ENCODE measurements at regions not wholly inside any gene's neighbourhood (a gene's known extent, or its start where the extent isn't known, plus 50 kb on each side); places are given as distances from the start of the nearest gene placed in this dataset.

GRCh38 chr5:164545507-164545906 lies 1040.1 kb downstream of the MAT2B start:
- Histone ChIP-seq H3K4me3 (no peak overlapping the region), H3K27me3 (no peaks in the 10 kb centered on the region), H3K4me1 (no peaks in the 10 kb centered on the region), H3K9me3 (no peaks in the 10 kb centered on the region), H3K27ac (no peak overlapping the region), H3K36me3 (no peaks in the 10 kb centered on the region)
- TF ChIP-seq CTCF (IDR thresholded peaks at IDR 0.05) = no peak
- intact Hi-C loops (cut with DNase I; ENCODE audit: low total_unique reads) = no loop called here
- DNase-seq = no peak

- Histone ChIP-seq H3K27me3 (no peaks in the 10 kb centered on the region), H3K4me1 (no peaks in the 10 kb centered on the region), H3K4me3 (no peak overlapping the region), H3K36me3 (no peaks in the 10 kb centered on the region), H3K27ac (no peak overlapping the region), H3K9me3 (no peaks in the 10 kb centered on the region)
- no peak for TF ChIP-seq CTCF (IDR thresholded peaks at IDR 0.05)
- DNase-seq = no peak
- intact Hi-C loops (cut with DNase I; ENCODE audit: low total_unique reads) = no loop called here
Observed at GRCh38 chr5:164553851-164554250, 1048.4 kb downstream of the MAT2B start.

- Histone ChIP-seq H3K36me3 (no peaks in the 10 kb centered on the region), H3K4me3 (no peak overlapping the region), H3K27ac (no peak overlapping the region), H3K4me1 (no peaks in the 10 kb centered on the region), H3K9me3 (no peaks in the 10 kb centered on the region), H3K27me3 (no peaks in the 10 kb centered on the region)
- TF ChIP-seq CTCF (IDR thresholded peaks at IDR 0.05) = no peak
- intact Hi-C loops (cut with DNase I; ENCODE audit: low total_unique reads) = no loop called here
- DNase-seq = no peak
Observed at GRCh38 chr5:164555809-164556208, 1050.4 kb downstream of the MAT2B start.

GRCh38 chr5:164560216-164560615 lies 1054.8 kb downstream of the MAT2B start:
- H3K4me1 ChIP-seq = no peaks in the 10 kb centered on the region
- H3K4me3 ChIP-seq = no peak overlapping the region
- no peak for TF ChIP-seq CTCF (IDR thresholded peaks at IDR 0.05)
- no peak for DNase-seq
- H3K27ac ChIP-seq = no peak overlapping the region
- intact Hi-C loops (cut with DNase I; ENCODE audit: low total_unique reads) = no loop called here
- no peaks in the 10 kb centered on the region for H3K27me3 ChIP-seq
- no peaks in the 10 kb centered on the region for H3K9me3 ChIP-seq
- H3K36me3 ChIP-seq = no peaks in the 10 kb centered on the region

GRCh38 chr5:164561933-164562872 lies 1056.8 kb downstream of the MAT2B start:
- H3K27ac ChIP-seq = no peak overlapping the region
- TF ChIP-seq CTCF (IDR thresholded peaks at IDR 0.05) = no peak
- no peaks in the 10 kb centered on the region for H3K27me3 ChIP-seq
- no peak for DNase-seq
- no peak overlapping the region for H3K4me3 ChIP-seq
- H3K36me3 ChIP-seq = no peaks in the 10 kb centered on the region
- H3K4me1 ChIP-seq = no peaks in the 10 kb centered on the region
- no peaks in the 10 kb centered on the region for H3K9me3 ChIP-seq
- intact Hi-C loops (cut with DNase I; ENCODE audit: low total_unique reads) = no loop called here

All from tibial artery (tissue), 4 donors.